ENCODE measurements at regions not wholly inside any gene's neighbourhood (a gene's known extent, or its start where the extent isn't known, plus 50 kb on each side); places are given as distances from the start of the nearest gene placed in this dataset.

GRCh38 chr16:59920054-59920453 is 1185.9 kb upstream of the GOT2 start:
- in situ Hi-C loops (cut with HindIII; ENCODE audit: low sequenced_read_pairs): no loop called here
- DNase-seq (ENCODE audit: low spot score): no peak

GRCh38 chr16:59913666-59914065 is 1179.5 kb upstream of the GOT2 start:
- in situ Hi-C loops (cut with HindIII; ENCODE audit: low sequenced_read_pairs): no loop called here
- DNase-seq (ENCODE audit: low spot score): no peak

GRCh38 chr16:59909262-59909661 is 1175.1 kb upstream of the GOT2 start:
- in situ Hi-C loops (cut with HindIII; ENCODE audit: low sequenced_read_pairs): no loop called here
- no peak for DNase-seq (ENCODE audit: low spot score)

- in situ Hi-C loops (cut with HindIII; ENCODE audit: low sequenced_read_pairs): no loop called here
- DNase-seq (ENCODE audit: low spot score): no peak
Observed at GRCh38 chr16:59907611-59908010, 1173.5 kb upstream of the GOT2 start.

GRCh38 chr16:59905606-59906005 is 1171.5 kb upstream of the GOT2 start:
- DNase-seq (ENCODE audit: low spot score): no peak
- in situ Hi-C loops (cut with HindIII; ENCODE audit: low sequenced_read_pairs): no loop called here

GRCh38 chr16:59905131-59905530 is 1171.0 kb upstream of the GOT2 start:
- in situ Hi-C loops (cut with HindIII; ENCODE audit: low sequenced_read_pairs): no loop called here
- no peak for DNase-seq (ENCODE audit: low spot score)

- in situ Hi-C loops (cut with HindIII; ENCODE audit: low sequenced_read_pairs): no loop called here
- no peak for DNase-seq (ENCODE audit: low spot score)
Observed at GRCh38 chr16:59899940-59900339, 1165.8 kb upstream of the GOT2 start.

- no peak for DNase-seq (ENCODE audit: low spot score)
- in situ Hi-C loops (cut with HindIII; ENCODE audit: low sequenced_read_pairs): no loop called here
Observed at GRCh38 chr16:59892376-59892775, 1158.3 kb upstream of the GOT2 start.

- no peak for DNase-seq (ENCODE audit: low spot score)
- in situ Hi-C loops (cut with HindIII; ENCODE audit: low sequenced_read_pairs): no loop called here
Observed at GRCh38 chr16:59887856-59888255, 1153.7 kb upstream of the GOT2 start.

- peak; percentile 26 for DNase-seq (ENCODE audit: low spot score)
- in situ Hi-C loops (cut with HindIII; ENCODE audit: low sequenced_read_pairs): no loop called here
Observed at GRCh38 chr16:59886021-59886420, 1151.9 kb upstream of the GOT2 start.

GRCh38 chr16:59881376-59881775 is 1147.3 kb upstream of the GOT2 start:
- in situ Hi-C loops (cut with HindIII; ENCODE audit: low sequenced_read_pairs): no loop called here
- no peak for DNase-seq (ENCODE audit: low spot score)

GRCh38 chr16:59880611-59881010 is 1146.5 kb upstream of the GOT2 start:
- in situ Hi-C loops (cut with HindIII; ENCODE audit: low sequenced_read_pairs): no loop called here
- no peak for DNase-seq (ENCODE audit: low spot score)

GRCh38 chr16:59878999-59879398 is 1144.9 kb upstream of the GOT2 start:
- DNase-seq (ENCODE audit: low spot score): no peak
- in situ Hi-C loops (cut with HindIII; ENCODE audit: low sequenced_read_pairs): no loop called here

GRCh38 chr16:59878479-59878878 is 1144.4 kb upstream of the GOT2 start:
- in situ Hi-C loops (cut with HindIII; ENCODE audit: low sequenced_read_pairs): no loop called here
- no peak for DNase-seq (ENCODE audit: low spot score)

GRCh38 chr16:59864981-59865666 is 1131.0 kb upstream of the GOT2 start:
- no peak for DNase-seq (ENCODE audit: low spot score)
- in situ Hi-C loops (cut with HindIII; ENCODE audit: low sequenced_read_pairs): no loop called here

GRCh38 chr16:59859676-59860402 is 1125.7 kb upstream of the GOT2 start:
- DNase-seq (ENCODE audit: low spot score): no peak
- in situ Hi-C loops (cut with HindIII; ENCODE audit: low sequenced_read_pairs): no loop called here

- DNase-seq (ENCODE audit: low spot score): no peak
- in situ Hi-C loops (cut with HindIII; ENCODE audit: low sequenced_read_pairs): no loop called here
Observed at GRCh38 chr16:59854846-59855439, 1120.8 kb upstream of the GOT2 start.

GRCh38 chr16:59849716-59850115 is 1115.6 kb upstream of the GOT2 start:
- in situ Hi-C loops (cut with HindIII; ENCODE audit: low sequenced_read_pairs): no loop called here
- no peak for DNase-seq (ENCODE audit: low spot score)

GRCh38 chr16:59848296-59848695 is 1114.2 kb upstream of the GOT2 start:
- peak; percentile 19 for DNase-seq (ENCODE audit: low spot score)
- in situ Hi-C loops (cut with HindIII; ENCODE audit: low sequenced_read_pairs): no loop called here

GRCh38 chr16:59840169-59840568 is 1106.1 kb upstream of the GOT2 start:
- DNase-seq (ENCODE audit: low spot score): no peak
- in situ Hi-C loops (cut with HindIII; ENCODE audit: low sequenced_read_pairs): no loop called here

GRCh38 chr16:59826767-59827166 is 1092.7 kb upstream of the GOT2 start:
- in situ Hi-C loops (cut with HindIII; ENCODE audit: low sequenced_read_pairs): no loop called here
- DNase-seq (ENCODE audit: low spot score): no peak
